ENCODE measurements at regions not wholly inside any gene's neighbourhood (a gene's known extent, or its start where the extent isn't known, plus 50 kb on each side); places are given as distances from the start of the nearest gene placed in this dataset.
"Not testable (repeated sequence)": the region's sequence is repeated elsewhere in the genome, so short reads cannot be mapped to it uniquely, and the experiment has no call there.

DNA sequence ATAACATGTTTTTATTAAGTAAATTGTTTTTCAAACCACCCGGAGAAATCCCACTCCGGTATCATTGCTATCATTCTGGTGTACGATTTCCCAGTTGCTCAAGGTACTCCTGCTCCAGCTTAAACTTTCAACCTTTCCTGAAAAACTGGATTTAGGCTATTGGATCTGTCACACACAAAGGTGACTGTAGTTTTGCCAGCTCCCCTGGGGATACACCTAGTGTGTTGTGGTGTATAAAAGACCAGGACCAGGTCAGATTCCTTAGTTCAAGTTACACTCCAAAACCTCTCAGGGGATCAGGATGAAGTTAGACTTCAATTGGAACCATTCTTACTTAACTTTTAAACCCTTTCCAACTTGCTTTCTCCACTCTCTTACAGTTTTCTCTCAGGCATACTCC, 303.9 kb downstream of the NOVA1 start:
- no peak for DNase-seq

DNA sequence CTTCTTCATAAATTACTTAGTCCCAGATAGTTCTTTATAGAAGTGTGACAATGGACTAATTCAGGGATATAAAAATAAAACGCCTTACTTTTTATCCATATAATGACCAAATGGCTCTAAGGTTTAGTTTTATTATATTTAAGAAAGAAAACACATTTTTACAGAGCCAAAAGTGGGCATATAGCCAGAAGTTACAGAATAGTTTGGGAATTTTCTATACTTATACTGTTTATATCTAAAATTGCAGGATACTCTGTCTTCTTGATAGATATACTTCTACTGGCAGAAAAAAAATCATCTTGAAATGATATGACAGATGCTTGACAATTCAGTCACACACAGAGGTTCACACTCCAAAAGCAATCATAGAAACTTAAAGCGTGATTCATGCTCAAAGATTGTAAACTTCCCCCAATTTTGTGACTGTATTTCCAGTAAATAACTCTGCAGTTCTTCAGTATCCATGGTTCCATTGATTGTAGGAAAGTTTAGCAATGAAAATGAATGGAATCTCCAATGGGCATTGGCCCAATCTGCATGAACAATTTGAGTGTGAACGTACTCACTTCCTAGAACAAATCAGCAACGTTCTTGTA, 307.8 kb downstream of the NOVA1 start:
- no peak for DNase-seq

DNA sequence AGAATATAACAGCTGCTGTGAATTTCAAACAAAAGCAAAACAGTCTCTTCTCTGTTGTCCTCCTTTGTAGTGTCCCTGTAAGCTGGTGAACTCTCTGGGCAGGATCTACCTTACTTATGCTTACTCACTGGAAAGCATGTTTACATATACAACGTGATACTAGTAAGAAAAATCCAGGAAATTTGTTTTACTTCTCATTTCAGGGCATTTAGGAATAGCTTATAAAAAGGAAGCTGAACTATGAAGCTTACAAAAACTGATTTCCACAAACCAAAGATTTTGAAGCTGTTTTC, 311.0 kb downstream of the NOVA1 start:
- DNase-seq, result no peak

DNA sequence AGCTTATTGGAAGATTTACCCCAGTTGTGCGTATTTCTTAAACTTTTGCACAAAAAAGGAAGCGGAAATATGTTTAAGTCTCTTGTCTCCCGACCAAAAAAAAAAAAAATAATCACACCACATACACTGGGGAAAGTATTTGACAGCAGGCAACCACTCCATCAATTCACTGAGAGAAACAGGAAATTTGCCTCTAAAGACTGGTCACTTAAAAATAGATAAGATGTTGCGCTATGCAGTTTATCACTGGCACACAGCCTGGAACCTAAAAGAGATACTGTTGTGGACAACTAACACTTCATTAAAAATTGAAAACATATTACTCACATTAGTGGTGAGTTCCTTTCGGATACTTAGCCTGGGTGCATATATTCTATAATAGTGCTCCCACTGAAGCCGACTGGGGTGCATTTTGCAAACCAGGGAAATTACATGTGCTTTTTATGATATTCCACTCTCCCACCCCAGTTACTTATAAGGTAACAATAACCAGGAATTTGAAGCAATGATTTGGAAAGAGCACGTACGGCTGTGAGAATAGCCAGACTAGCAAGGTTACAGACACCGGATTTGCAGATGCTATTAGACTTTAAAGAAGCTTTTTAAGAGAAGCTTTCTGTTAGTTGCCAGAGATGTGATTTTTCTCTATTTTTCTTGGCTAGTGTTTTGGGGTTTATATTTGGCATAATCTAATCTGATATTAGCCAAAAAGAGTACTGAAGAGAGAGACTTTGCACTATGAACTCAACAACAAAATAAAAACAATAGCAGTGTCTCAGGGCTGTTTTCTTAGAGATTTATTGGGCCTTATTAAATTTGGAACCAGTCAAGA, 311.5 kb downstream of the NOVA1 start:
- DNase-seq, result no peak

DNA sequence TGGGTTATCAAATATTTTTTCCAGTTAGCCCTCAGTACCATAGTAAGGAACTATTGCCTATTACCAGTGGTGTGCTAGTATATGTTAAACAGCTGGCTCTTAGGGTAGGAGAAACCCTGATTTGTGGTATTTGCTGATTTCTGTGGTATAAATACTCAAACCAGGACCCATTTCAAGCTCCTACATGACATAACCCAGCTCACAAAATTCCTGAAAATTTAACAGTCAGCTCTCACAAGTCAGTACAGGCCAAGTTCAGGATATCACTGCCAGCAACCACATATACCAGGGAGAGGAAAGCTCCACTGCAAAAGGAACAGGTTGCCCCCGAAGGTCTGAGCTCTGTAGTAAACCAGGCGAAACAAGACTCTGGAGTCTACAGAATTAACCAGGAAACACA, 315.3 kb downstream of the NOVA1 start:
- no peak for DNase-seq

DNA sequence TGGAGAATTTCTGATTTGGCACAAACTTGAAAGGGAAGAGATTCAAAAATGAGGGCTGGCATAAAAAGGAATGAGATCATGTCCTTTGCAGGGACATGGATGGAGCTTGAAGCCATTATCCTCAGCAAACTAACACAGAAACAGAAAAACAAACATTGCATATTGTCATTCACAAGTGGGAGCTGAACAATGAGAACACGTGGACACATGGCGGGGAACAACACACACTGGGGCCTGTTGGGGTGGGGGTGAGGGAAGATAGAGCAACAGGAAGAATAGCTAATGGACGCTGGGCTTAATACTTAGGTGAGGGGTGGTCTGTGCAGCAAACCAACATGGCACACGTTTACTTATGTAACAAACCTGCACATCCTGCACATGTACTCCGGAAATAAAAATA, 315.8 kb downstream of the NOVA1 start:
- not testable (repeated sequence) for DNase-seq

DNA sequence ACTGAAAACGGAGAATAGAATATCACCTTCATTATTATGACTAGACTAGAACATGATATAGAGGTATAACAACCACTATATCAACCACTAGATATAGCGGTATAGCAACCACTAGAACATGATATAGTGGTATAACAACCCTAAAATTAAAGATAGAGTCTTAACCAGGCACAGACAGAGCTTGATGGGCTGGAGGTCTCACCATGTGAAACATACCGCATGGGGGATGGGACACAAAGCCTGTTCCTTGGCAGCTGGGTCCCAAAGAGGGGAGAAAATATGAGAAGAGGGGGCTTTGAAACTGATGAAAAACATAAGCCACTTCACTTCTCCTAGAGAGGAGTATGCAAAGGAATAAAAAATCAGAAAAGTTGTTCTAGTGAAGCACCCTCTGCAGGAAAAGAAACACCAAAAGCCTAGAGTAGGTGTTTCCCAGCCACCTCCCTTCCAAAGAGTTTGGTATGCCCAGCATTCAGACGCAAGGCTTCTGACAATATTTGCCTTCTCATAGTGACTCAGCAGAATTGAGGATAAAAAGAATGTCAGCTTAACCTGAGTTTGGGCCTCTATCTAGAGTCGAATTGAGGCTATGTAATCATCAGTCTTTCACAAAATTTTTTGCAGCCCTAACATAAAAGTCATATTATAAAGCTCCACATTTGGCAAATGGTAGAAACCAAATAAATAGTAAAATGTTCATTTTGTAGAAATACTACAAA, 316.4 kb downstream of the NOVA1 start:
- DNase-seq, result no peak

DNA sequence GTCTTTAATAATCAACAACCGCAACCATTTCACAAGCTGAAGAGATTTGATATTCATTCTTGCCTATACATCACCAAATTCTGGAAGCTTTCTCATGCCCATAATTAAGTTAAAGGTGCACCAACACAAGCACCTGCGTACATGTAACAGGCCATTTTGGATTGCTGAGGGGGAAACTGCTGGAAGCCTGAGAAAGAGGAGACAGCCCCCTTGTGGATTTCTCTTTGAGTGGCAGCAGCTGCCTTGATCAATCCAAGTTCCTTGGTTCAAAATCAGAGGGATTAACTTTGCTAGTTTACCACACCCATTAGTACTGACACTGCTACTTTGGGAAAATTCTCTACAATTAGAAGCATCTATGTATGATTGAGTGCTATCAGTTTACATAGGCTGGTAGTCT, 321.1 kb downstream of the NOVA1 start:
- peak; percentile 79 for DNase-seq

DNA sequence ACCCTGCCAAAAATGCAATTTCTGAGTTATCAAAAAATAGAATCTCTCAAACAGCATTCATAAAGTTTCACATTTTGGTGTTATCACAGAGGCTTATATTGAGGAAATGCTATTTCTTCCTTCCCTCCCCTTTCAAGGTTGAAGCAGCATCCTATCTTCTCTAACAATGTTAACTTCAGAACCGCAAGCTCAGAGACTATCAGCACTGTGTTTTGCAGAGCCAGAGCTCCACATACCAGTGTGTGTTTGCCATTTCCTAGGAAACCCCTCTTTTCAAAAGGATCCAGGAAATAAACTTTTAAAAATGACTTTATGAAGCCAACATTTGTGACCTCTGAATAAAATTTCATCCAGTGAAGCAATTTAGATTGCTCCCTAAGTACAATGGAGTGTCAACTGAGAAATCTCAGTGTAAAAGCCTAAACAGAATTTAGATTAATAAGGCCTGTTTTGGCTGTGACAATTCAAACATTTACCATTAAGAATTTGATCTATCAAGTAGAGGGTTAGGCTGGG, 332.6 kb downstream of the NOVA1 start:
- no peak for DNase-seq

DNA sequence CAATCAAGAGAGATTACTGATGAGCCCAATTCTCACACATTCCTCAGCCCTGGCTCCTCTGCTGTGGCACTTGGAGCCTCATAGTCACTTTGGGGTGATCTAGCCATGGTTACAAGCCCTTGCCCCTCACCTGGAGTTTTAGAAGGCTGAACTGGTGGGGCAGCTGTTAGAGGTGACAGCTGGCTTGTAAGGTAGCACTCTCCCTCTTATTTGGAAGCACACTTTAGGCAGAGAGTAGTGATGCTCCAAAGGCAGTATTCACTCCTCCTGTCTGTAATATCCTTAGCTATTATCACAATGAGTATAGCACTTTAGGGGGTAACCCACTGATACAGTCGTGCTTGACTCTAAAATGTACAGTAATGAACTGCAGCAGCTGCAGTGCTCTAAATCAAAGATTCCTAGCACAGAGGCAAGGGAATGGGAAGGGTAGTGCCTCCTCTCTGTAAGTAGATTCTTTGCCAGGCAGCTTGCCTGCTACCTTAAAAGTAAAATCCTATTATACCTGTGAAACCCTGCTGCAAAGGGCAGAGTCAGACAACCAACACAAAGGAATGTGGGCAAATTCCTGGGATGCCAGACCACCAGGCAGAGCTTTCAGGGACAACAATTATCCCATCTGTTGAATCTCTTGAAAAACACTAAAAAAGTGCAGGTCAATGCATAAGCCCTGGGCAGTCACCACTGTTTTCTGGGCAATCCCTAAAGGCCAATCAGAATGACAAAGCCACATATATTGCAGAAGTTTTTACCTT, 336.3 kb downstream of the NOVA1 start:
- DNase-seq, result no peak

DNA sequence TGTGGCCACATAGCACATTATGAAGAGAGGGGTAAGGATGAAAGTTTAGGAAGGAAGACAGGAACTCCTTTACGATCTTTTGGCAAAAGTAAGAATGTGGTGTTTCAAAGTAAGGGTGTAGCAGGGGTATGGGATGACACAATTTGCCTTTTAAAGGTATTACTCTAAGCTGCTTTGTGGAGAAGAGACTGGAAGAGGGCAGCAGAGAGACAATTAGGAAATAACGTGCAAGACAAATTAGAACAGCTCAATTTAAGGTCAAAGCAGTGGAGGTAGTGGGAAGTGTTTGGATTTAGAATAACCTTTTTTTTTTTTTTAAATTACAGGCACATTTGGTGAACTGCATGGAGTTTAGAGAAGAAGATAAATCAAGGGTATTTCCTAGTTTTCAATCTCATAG, 342.6 kb downstream of the NOVA1 start:
- peak; percentile 49 for DNase-seq

DNA sequence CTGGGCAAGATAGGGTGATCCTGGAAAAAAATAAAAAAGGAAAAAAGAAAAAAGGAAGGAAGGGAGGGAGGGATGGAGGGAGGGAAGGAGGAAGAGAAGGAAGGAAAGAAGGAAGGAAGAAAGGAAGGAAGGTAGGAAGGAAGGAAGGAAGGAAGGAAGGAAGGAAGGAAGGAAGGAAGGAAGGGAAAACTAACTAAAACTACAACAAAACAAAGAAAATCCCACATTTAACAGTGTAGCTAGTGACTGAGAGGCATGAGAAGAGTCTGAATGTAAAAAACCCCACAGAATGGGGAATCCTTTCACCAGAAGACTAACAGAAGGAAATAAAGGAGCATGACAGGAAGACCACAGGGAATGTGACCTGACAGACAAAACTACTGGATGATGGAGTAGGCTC, 345.7 kb downstream of the NOVA1 start:
- DNase-seq, result no peak

DNA sequence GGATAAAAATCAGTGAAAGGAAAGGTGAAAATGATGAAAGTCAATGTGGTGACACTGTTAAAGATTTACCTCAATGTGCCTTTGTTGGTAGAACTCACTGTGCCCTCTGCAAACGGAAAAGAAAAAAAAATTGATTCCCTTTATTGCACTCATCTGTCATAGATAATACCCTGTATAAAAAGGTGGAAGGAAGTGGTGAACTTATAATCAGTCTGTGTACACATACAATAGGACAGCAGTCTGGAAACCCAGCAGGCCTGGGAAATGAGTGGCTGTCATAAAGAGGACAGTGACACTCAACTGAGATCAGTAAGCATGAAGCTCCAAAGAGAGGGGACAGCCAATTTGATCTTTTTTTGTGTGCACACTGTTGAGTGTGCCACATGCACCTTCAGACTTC, 364.7 kb downstream of the NOVA1 start:
- DNase-seq, result no peak

DNA sequence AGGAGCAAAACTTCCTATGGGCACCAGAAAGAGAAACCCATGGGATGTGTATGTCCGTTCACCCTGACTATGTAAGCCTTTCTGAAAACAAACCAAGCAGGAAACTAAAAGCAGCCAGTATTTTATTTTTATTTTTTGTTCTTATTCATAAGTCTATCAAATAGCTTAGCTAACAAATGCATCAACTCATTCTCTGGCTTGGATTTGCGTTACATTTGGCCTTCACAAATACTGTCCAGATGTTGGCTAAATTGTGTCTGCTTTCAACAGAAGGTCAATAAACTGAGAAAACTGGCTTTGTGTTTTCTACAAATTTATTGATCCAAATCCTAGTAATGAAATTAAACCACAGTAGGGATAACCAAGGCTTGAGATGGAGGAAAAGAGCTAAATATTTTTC, 379.0 kb downstream of the NOVA1 start:
- DNase-seq, result no peak

DNA sequence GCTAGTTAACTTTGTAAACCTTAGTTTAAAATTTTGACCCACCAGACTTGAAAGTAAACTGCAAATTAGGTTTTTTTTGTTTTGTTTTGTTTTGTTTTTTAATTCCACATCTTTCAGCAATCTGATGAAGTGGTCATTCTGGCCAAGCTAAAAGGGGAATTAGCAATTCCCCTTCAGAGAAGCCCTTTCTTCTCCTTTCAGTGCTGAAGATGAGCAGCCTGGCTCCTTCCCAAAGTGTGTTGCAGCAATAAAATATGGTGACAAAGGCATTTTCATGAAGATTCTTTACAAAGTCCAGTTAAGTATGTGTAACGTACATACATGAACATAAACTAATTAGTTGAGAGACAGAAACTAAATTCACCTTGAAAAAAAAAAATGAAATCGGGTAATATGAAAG, 380.1 kb downstream of the NOVA1 start:
- DNase-seq, result no peak

DNA sequence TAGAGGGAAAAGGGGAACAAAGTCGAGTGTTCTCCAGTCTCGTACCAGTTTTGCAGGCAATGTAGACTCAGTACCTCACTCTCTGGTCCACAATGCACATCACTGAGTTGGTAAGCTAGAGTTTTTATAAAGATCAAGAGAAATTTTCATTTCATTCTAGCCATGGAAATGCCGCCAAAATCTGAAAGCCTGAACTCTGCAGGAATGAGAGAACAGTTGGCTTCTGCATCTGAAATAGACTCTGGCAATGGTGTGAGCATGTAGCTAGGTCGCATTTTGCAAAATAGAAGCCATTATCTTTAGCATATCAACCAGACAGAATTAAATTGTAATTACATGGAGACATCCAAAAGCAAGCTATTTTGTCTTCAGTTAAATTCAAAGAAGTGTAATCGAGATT, 381.0 kb downstream of the NOVA1 start:
- no peak for DNase-seq

DNA sequence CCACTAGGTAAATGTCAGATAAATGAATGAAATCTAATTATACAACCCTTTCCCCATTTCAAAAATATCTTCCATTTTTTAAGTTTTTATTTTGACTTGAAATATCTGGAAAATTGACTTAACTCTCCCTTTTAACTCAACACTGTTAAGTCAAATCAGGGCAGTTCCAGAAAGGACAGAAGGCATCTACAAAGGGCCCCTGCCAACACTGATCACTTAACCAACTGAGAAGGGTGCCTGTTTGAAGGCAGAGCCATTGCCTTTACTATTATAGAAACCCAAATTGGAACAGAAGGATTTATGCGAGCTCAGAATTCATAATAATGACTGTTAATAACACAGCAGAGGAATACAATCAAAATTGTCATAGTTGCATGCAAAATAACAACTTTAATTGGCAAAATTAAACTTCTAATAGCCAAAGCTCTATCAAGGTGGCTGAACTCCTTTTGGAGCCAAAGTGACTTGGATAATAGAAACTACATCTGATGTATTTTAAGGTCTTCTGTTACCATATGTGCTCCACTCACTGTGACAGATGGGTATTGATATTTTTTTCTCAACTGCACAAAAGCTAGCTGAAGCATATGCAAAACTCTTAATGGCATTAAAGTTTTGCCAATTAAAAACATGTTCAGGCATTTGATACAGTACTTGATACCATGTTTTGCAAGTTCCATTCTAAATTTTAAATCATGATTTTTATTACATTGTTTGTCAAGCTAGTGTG, 383.8 kb downstream of the NOVA1 start:
- peak; percentile 31 for DNase-seq

DNA sequence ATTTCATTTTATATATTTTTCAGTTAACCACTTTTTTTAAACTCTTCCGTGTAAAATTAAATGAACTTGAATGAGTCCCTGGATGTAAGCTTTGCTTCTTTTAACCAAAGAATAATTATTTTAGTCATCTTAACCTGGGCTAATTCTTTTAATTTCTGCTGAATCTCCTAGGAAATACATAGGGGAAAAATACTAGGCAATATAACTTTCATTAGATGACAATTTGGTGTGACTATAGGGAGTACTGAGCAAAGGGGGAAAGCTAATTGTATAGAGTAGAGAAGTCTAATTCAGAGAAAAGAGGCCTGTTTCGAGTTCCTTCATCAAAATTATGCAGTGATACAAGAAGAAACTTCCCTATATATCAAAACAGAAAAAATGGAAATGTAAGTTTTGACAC, 388.1 kb downstream of the NOVA1 start:
- no peak for DNase-seq

DNA sequence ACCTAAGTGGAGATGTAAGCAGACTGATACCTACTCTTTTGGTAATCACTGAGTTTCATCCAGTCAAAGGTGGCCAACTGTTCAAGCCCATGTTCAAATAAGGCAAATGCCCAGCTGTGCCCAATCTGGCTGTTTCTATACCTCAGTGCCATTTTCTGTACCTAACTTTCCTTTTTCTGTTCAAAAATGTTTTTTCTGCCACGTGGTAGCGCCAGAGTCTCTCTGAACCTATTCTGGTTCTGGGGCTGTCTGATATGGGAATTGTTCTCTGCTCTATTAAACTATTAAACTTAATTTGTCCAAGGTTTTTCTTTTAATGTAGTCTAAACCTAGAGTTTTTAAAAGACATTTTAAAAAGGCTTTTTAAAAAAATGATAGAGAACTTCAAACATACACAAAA, 391.2 kb downstream of the NOVA1 start:
- DNase-seq, result no peak

DNA sequence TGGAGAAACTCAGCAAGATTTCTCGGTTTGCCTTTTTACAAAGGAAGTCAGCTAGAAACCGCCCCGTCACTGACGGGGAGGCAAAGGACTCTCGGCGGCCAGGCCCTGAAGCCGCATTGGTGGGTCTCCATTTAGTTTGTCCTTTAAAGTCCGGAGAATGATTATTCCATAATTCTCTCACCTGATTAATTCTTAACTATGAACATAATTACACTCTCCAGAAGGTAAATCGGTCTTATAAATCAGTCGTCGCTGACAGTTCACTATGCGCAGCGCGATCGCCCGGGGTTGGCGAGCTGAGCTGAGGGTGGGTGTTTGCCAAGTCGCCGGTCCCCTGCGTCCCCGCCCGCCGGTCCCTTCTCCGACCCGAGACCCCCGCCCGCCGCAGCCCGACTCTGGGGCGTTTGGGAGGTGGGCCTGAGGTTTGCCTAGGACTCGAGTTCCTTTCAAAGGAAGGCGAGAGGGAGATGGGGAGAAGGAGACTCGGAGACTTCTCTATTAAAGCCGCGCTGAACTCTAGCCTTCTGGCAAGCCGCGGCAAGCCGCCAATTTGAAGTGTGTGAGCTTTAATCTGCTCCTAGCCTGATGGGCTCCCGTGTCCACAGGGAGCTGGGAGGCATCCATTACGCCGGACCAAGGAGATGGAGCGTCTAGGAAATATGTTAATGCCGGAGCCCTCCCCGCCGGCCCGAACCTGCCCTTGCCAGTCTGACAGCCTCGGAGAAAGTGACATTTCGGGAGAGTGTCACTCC, 392.9 kb downstream of the NOVA1 start:
- DNase-seq, result peak; percentile 77

DNA sequence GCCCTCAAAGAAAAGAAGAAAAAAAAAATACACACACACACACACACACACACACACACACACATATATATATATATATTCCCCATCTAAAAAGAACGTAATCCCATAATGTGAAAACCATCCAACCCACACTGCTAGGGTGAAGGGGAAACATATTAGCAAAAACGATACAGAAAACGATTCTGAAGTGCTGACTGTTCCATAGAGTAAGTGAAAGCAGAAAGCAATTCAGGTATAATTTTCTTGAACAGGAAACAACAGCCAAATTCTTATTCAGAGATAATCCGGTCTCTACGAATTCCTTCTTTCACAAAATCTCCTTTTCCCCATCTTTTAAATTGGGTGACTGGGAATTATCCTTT, 393.5 kb downstream of the NOVA1 start:
- no peak for DNase-seq

DNA sequence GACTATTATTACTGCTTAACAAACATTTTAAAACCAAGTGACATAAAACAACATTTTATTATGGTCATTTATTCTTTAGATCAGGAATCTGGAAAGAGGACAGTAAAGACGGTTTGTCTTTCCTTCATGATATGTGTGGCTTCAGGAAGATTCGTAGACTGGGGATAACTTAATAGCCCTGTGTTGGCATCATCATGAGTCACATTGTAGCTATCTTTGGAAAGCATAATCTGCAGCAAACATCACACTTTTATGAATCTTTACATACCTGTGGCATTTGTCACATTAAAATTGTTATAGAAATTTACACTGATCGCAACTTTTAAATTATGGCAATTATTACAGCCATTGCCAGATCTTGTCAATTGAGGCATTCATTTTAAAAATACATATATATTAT, 397.1 kb downstream of the NOVA1 start:
- no peak for DNase-seq

All from NCI-H82 (cell line).